Keratinocyte (primary cell): ENCODE measurements at regions not wholly inside any gene's neighbourhood (a gene's known extent, or its start where the extent isn't known, plus 50 kb on each side); places are given as distances from the start of the nearest gene placed in this dataset.

Experiments
- CTCF ChIP-seq, 3 experiments: IDR thresholded peaks in 1 of 3; conservative IDR thresholded peaks in 1 of 3; optimal IDR thresholded peaks in 1 of 3; 2 replicates in 2 of 3; 3 replicates in 1 of 3; pipeline versions ENCODE3 to v1.5.1; 2011; ENCODE audit warnings: low read length in 3 of 3, mild to moderate bottlenecking in 3 of 3, moderate library complexity in 2 of 3, control low read depth in 1 of 3, inconsistent platforms in 1 of 3; ENCODE audit not compliant: insufficient read depth in 2 of 3; ENCODE audit errors: extremely low read depth in 1 of 3
- EZH2 ChIP-seq: IDR thresholded peaks from one replicate; pipeline ENCODE4 v1.6.1; 2012; ENCODE audit warnings: inconsistent platforms, mild to moderate bottlenecking, low read length, moderate library complexity

DNA sequence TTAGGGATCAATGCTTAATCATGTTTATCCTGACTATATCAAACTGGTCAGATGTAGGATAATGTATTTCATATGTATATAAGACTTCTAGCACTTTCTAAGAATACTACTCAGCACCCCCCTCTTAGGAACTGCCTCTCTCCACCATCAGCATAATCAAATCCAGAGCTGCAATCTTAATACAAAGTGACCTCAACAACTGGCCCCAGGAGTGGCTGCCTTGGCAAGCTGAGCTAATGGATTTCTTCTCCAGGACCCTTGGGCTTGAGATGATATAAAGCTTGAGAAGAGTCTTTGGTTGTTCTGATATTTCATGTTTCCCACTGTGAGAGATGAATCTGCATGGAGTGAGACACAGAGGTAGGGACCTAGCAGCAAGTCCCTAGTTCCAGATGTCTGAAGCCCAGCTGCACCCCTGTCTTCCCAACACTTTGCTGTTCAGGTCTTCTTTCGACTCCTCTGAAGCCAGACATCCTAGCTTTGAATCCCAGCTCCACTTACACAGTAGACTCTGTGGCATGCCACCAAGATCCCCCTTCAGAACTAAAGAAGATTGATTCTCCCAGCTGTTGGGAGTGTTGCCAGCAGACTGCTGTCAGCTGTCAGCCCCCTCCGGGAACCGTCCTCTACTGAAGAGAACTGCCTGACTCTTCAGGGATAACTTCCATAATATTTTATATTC lies 309.3 kb upstream of the UBE2E2 start:
- no peak for TF ChIP-seq CTCF (optimal IDR thresholded peaks at IDR 0.05 in 1 of 3, IDR thresholded peaks at IDR 0.05 in 1 of 3, conservative IDR thresholded peaks at IDR 0.05 in 1 of 3; ENCODE audit: extremely low read depth in 1 of 3, insufficient read depth in 2 of 3, low read length in 3 of 3)
- no peak for TF ChIP-seq EZH2
